H9 (cell line): ENCODE measurements at regions not wholly inside any gene's neighbourhood (a gene's known extent, or its start where the extent isn't known, plus 50 kb on each side); places are given as distances from the start of the nearest gene placed in this dataset.

Source experiments
- DNase-seq: peaks from one replicate; pipeline ENCODE4 v3.0.0-alpha.2; 2017
- H2AFZ ChIP-seq: one replicate; pipeline ENCODE4 v1.6.1; 2013; ENCODE audit warnings: mild to moderate bottlenecking, low read length, control low read depth, moderate library complexity
- H2AK5ac ChIP-seq: 2 replicates; pipeline ENCODE4 v1.6.1; 2013; ENCODE audit warnings: low read length, control low read depth, mixed read lengths; ENCODE audit not compliant: insufficient read length
- H2BK120ac ChIP-seq: one replicate; pipeline ENCODE4 v1.6.1; 2013; ENCODE audit warnings: low read depth, mild to moderate bottlenecking, low read length, control low read depth, inconsistent platforms; ENCODE audit not compliant: poor library complexity, severe bottlenecking
- H2BK12ac ChIP-seq: 2 replicates; pipeline ENCODE4 v1.6.1; 2013; ENCODE audit warnings: low read length, control low read depth, mixed read lengths, low read depth; ENCODE audit not compliant: insufficient read length
- H2BK15ac ChIP-seq: 2 replicates; pipeline ENCODE4 v1.6.1; 2013; ENCODE audit warnings: low read depth, low read length, control low read depth
- H2BK20ac ChIP-seq: one replicate; pipeline ENCODE4 v1.6.1; 2013; ENCODE audit warnings: low read depth, mild to moderate bottlenecking, low read length, control low read depth, inconsistent platforms; ENCODE audit not compliant: poor library complexity, severe bottlenecking
- H2BK5ac ChIP-seq: 2 replicates; pipeline ENCODE4 v1.6.1; 2013; ENCODE audit warnings: low read length, control low read depth, mixed read lengths; ENCODE audit not compliant: insufficient read length
- H3K14ac ChIP-seq: 2 replicates; pipeline ENCODE4 v1.6.1; 2013; ENCODE audit warnings: low read length, control low read depth; ENCODE audit not compliant: insufficient read depth
- H3K18ac ChIP-seq: 2 replicates; pipeline ENCODE4 v1.6.1; 2013; ENCODE audit warnings: low read depth, mild to moderate bottlenecking, mixed read lengths, low read length, control low read depth; ENCODE audit not compliant: insufficient read length
- H3K23ac ChIP-seq: 2 replicates; pipeline ENCODE4 v1.6.1; 2013; ENCODE audit warnings: low read length, control low read depth, mixed read lengths, low read depth; ENCODE audit not compliant: insufficient read length
- H3K23me2 ChIP-seq: 2 replicates; pipeline ENCODE4 v1.6.1; 2013; ENCODE audit warnings: low read depth, mild to moderate bottlenecking, mixed read lengths, low read length, control low read depth; ENCODE audit not compliant: insufficient read length, poor library complexity, severe bottlenecking
- H3K27ac ChIP-seq: 2 replicates; pipeline ENCODE4 v1.5.1; 2013; ENCODE audit warnings: low read length, control low read depth, mixed read lengths, low read depth; ENCODE audit not compliant: insufficient read length
- H3K27me3 ChIP-seq: 2 replicates; pipeline ENCODE4 v1.6.1; 2013; ENCODE audit warnings: low read length, control low read depth, inconsistent platforms; ENCODE audit not compliant: insufficient read depth
- H3K4ac ChIP-seq: 2 replicates; pipeline ENCODE4 v1.6.1; 2013; ENCODE audit warnings: low read depth, mild to moderate bottlenecking, control low read depth, inconsistent platforms, low read length, moderate library complexity
- H3K4me1 ChIP-seq: 2 replicates; pipeline ENCODE4 v1.6.1; 2013; ENCODE audit warnings: low read length, control low read depth, inconsistent platforms; ENCODE audit not compliant: insufficient read depth
- H3K4me2 ChIP-seq: 2 replicates; pipeline ENCODE4 v1.6.1; 2013; ENCODE audit warnings: low read length, control low read depth, mixed read lengths; ENCODE audit not compliant: insufficient read length, insufficient read depth
- H3K56ac ChIP-seq: 2 replicates; pipeline ENCODE4 v1.6.1; 2013; ENCODE audit warnings: low read depth, mild to moderate bottlenecking, mixed read lengths, low read length, control low read depth; ENCODE audit not compliant: insufficient read length
- H3K79me1 ChIP-seq: 2 replicates; pipeline ENCODE4 v1.6.1; 2013; ENCODE audit warnings: low read depth, mild to moderate bottlenecking, moderate library complexity, low read length, control low read depth, inconsistent platforms; ENCODE audit not compliant: insufficient read depth, poor library complexity, severe bottlenecking
- H3K79me2 ChIP-seq: 2 replicates; pipeline ENCODE4 v1.6.1; 2013; ENCODE audit warnings: low read length, control low read depth, inconsistent platforms; ENCODE audit not compliant: insufficient read depth
- H3K9ac ChIP-seq: 2 replicates; pipeline ENCODE4 v1.6.1; 2013; ENCODE audit warnings: low read length, control low read depth, mixed read lengths; ENCODE audit not compliant: insufficient read length; ENCODE audit errors: extremely low read depth
- H3K9me3 ChIP-seq: one replicate; pipeline ENCODE4 v1.6.1; 2013; ENCODE audit warnings: low read depth, low read length, inconsistent platforms; ENCODE audit not compliant: control insufficient read depth
- H3T11ph ChIP-seq: one replicate; pipeline ENCODE4 v1.6.1; 2013; ENCODE audit warnings: mild to moderate bottlenecking, low read length, control low read depth, inconsistent platforms
- H4K20me1 ChIP-seq: one replicate; pipeline ENCODE4 v1.6.1; 2013; ENCODE audit not compliant: control insufficient read depth, insufficient read length, insufficient read depth
- H4K5ac ChIP-seq: 2 replicates; pipeline ENCODE4 v1.6.1; 2013; ENCODE audit warnings: low read depth, mild to moderate bottlenecking, mixed read lengths, low read length, control low read depth; ENCODE audit not compliant: insufficient read length
- H4K8ac ChIP-seq: replicated peaks from 2 replicates; pipeline ENCODE4 v1.6.1; 2013; ENCODE audit warnings: low read length, control low read depth, mixed read lengths, low read depth; ENCODE audit not compliant: insufficient read length
- H4K91ac ChIP-seq: 2 replicates; pipeline ENCODE4 v1.6.1; 2013; ENCODE audit warnings: low read depth, mild to moderate bottlenecking, moderate library complexity, mixed read lengths, low read length, control low read depth; ENCODE audit not compliant: insufficient read length
- H3K27ac Mint-ChIP-seq, 3 experiments: 2 replicates in 2 of 3; 3 replicates in 1 of 3; pipeline ENCODE4 v1.8.0; 2020 to 2021; ENCODE audit warnings: mixed read lengths in 3 of 3, mild to moderate bottlenecking in 1 of 3, moderate library complexity in 1 of 3
- H3K27me3 Mint-ChIP-seq: 2 replicates; pipeline ENCODE4 v1.8.0; 2021; ENCODE audit warnings: low read depth, mild to moderate bottlenecking, moderate library complexity, mixed read lengths
- H3K36me3 Mint-ChIP-seq, 3 experiments: 2 replicates in 2 of 3; 3 replicates in 1 of 3; pipeline ENCODE4 v1.8.0; 2020 to 2021; ENCODE audit warnings: low read depth in 3 of 3, mixed read lengths in 3 of 3; ENCODE audit not compliant: insufficient read depth in 1 of 3
- H3K4me1 Mint-ChIP-seq, 2 experiments: 2 replicates each; pipeline ENCODE4 v1.8.0; 2020; ENCODE audit warnings: mixed read lengths in 2 of 2
- H3K4me3 Mint-ChIP-seq, 2 experiments: 2 replicates in 1 of 2; 3 replicates in 1 of 2; pipeline ENCODE4 v1.8.0; 2020 to 2021; ENCODE audit warnings: mild to moderate bottlenecking in 2 of 2, mixed read lengths in 2 of 2, moderate library complexity in 1 of 2
- H3K9me3 Mint-ChIP-seq, 2 experiments: 2 replicates in 1 of 2; 3 replicates in 1 of 2; pipeline ENCODE4 v1.8.0; 2020; ENCODE audit warnings: mild to moderate bottlenecking in 2 of 2, mixed read lengths in 2 of 2, moderate library complexity in 1 of 2
- CTCF ChIP-seq: fragments of 200-600 bp; sonication (generic); conservative IDR thresholded peaks from 3 replicates; pipeline ENCODE4 v1.8.0; 2021; ENCODE audit warnings: antibody characterized with exemption, mild to moderate bottlenecking
- WGBS: extraction: QIAGEN DNeasy Blood & Tissue Kit; methylation state at CpG from one replicate; pipeline ENCODE4 v1.1.7; 2013; ENCODE audit warnings: missing lambda C conversion rate, low lambda C conversion rate, mixed read lengths; ENCODE audit not compliant: insufficient read length; ENCODE audit errors: extremely low coverage; 5-methylcytosine and 5-hydroxymethylcytosine counted together

DNA sequence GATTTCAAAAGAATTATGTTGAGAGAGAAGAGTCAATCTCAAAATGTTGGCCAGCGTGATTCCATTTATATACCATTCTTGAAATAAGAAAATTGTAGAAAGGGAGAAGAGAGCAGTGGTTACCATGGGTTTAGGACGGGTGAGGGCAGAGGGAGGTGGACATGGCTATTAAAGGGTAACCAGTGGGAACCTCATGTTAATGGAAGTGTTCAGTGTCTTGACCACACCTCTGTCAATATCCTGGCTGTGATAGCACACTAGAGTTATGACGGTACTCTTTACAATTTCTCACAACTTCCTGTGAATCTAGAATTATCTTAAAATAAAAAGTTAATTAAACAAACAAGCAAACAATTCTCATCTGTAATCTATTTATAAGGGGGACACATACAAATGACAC lies 821.2 kb downstream of the VRK1 start:
- no peaks in the 10 kb centered on the region for H4K20me1 ChIP-seq
- no peaks in the 10 kb centered on the region for H3K79me1 ChIP-seq
- no peak overlapping the region for H3K27ac ChIP-seq
- peaks cover 17 to 19% of the 10 kb centered on the region in 2 experiments for H3K4me1 Mint-ChIP-seq
- WGBS = no CpG with 5 or more reads among the region's 3 CpGs
- peaks cover 17% of the 10 kb centered on the region in 2 experiments for H3K9me3 Mint-ChIP-seq
- no peak overlapping the region for H3K18ac ChIP-seq
- H2BK5ac ChIP-seq = no peak overlapping the region
- no peak overlapping the region for H3K4me3 Mint-ChIP-seq
- H3K4me2 ChIP-seq = no peak overlapping the region
- no peak overlapping the region for H2BK120ac ChIP-seq
- DNase-seq = no peak
- H3K4me1 ChIP-seq = no peaks in the 10 kb centered on the region
- no peak overlapping the region for H4K5ac ChIP-seq
- no peak overlapping the region for H3K27ac Mint-ChIP-seq
- no peak overlapping the region for H3K4ac ChIP-seq
- H3K23ac ChIP-seq = no peak overlapping the region
- H3T11ph ChIP-seq = no peak overlapping the region
- no peak overlapping the region for H2AK5ac ChIP-seq
- TF ChIP-seq CTCF = no peak
- H3K14ac ChIP-seq = no peak overlapping the region
- no peak overlapping the region for H4K91ac ChIP-seq
- H2BK12ac ChIP-seq = no peak overlapping the region
- H2AFZ ChIP-seq = no peak overlapping the region
- no peaks in the 10 kb centered on the region for H3K23me2 ChIP-seq
- no peak overlapping the region for H2BK20ac ChIP-seq
- no peak overlapping the region for H4K8ac ChIP-seq
- H3K79me2 ChIP-seq = no peaks in the 10 kb centered on the region
- H3K36me3 Mint-ChIP-seq = peaks cover 10 to 20% (median 12%) of the 10 kb centered on the region in 3 experiments
- H3K9me3 ChIP-seq = no peaks in the 10 kb centered on the region
- H3K27me3 ChIP-seq = no peaks in the 10 kb centered on the region
- H3K27me3 Mint-ChIP-seq = no peaks in the 10 kb centered on the region; the same call in 1 of the 2 replicates
- H2BK15ac ChIP-seq = no peak overlapping the region
- H3K56ac ChIP-seq = no peak overlapping the region
- no peak overlapping the region for H3K9ac ChIP-seq
